Fibroblast of pulmonary artery (primary cell): ENCODE measurements at regions not wholly inside any gene's neighbourhood (a gene's known extent, or its start where the extent isn't known, plus 50 kb on each side); places are given as distances from the start of the nearest gene placed in this dataset.

Experiments used
- DNase-seq: peaks from one replicate; pipeline ENCODE4 v3.0.0-alpha.2; 2010; ENCODE audit warnings: low read depth
- H3K4me3 ChIP-seq: replicated peaks from 2 replicates; pipeline ENCODE4 v1.5.1; 2011; ENCODE audit warnings: low read depth, mild to moderate bottlenecking, control low read depth, low read length, moderate library complexity
- TF ChIP-seq, protein P1 (sequence below): IDR thresholded peaks from 2 replicates; pipeline ENCODE4 v1.5.1; 2011; ENCODE audit warnings: mild to moderate bottlenecking, control low read depth, low read length, inconsistent platforms; ENCODE audit errors: missing control alignments

DNA sequence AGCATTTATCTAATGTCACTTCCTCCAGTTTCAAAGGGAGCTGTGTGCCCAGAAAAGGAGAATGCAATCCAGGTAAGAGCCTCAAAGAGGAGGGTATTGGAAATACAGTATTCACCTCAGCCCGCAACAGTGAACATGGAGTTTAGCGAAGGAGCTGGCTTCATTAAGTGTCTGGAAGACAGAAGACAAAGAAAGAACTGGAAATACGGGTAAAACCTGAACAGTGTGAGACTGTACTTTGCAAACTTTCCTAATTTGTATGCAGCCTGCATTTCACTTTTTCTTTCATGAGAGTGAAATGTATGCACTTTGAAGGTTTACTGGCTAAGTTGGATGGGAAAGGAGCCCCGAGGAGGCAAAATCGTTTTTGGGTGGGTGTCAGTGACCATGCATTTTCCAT lies 478.4 kb downstream of the HS3ST3B1 start:
- no peak overlapping the region for H3K4me3 ChIP-seq
- DNase-seq: no peak
- TF ChIP-seq, protein P1, sequence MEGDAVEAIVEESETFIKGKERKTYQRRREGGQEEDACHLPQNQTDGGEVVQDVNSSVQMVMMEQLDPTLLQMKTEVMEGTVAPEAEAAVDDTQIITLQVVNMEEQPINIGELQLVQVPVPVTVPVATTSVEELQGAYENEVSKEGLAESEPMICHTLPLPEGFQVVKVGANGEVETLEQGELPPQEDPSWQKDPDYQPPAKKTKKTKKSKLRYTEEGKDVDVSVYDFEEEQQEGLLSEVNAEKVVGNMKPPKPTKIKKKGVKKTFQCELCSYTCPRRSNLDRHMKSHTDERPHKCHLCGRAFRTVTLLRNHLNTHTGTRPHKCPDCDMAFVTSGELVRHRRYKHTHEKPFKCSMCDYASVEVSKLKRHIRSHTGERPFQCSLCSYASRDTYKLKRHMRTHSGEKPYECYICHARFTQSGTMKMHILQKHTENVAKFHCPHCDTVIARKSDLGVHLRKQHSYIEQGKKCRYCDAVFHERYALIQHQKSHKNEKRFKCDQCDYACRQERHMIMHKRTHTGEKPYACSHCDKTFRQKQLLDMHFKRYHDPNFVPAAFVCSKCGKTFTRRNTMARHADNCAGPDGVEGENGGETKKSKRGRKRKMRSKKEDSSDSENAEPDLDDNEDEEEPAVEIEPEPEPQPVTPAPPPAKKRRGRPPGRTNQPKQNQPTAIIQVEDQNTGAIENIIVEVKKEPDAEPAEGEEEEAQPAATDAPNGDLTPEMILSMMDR: no peak

DNA sequence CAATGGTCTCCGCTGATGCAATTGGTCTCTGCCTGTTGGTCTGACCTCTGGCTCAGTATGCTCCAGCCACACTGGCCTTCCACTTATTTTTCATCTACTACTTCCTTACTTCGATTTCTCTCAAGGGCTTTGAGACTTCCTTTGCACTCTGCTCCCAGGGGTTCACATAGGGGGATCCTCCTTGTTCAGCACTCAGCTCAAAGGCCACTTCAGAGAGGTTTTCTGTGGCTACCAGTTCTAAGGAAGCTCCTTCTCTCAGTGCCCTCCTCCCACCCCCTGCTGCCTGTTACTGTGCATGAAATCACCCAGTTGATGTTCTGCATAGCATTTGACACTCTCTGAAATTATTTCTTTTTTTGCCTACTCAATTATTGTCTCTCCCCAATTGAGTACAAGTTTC lies 476.4 kb downstream of the HS3ST3B1 start:
- no peak for DNase-seq
- TF ChIP-seq, protein P1: no peak
- no peak overlapping the region for H3K4me3 ChIP-seq

DNA sequence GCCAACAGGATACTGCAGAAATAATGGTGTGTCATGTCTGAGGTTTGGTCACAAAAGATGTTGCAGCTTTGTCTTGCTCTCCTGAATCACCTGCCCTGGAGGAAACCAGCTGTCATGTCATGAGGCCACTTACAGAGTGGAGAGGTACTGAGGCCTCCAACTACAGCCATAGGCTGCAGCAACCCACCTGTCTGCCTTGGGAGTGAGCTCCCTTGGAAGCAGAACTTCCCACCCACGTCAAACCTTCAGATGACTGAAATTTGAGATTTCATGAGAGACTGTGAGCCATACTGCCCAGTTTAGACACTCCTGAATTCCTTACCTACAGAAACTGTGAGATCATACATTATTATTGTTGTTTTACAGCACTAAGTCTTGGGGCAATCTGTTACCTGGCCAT lies 475.9 kb downstream of the HS3ST3B1 start:
- TF ChIP-seq, protein P1: no peak
- no peak for DNase-seq
- H3K4me3 ChIP-seq: no peak overlapping the region

DNA sequence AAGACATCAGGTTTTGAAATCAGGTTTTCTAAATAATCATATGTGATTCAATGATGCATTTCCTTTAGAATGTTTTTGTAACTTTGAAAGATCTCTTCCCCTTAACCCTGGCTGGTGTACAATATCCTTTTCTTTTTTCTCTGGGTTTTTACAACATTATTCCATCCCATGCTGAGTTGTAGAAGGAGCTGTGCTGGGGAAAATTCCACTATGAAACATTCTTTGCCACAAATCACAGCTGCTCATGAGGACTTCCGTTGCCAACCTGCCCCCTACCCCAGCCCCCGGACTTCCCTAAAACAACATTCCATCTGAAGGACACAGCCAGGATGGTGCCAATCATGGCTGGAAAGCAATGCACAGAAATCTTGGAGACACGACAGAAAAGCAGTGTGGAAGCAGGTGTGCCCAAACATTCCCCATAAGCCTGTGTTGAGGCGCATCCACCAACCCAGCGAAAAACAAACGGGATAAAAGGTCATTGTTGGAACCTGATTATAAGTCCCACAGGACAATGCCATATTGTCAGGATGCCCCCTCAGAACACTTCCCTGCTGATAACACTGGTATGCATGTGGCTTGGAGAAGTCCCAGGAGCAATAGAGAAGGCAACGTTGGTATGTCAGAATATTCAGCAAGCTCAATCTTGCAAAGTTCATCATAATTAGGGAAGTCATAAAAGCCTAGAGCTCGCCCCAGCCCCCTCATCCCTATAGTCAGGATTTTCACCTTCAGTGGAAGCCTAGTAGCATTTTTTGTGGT lies 475.0 kb downstream of the HS3ST3B1 start:
- TF ChIP-seq, protein P1: no peak
- DNase-seq: peak; percentile 49
- no peak overlapping the region for H3K4me3 ChIP-seq

DNA sequence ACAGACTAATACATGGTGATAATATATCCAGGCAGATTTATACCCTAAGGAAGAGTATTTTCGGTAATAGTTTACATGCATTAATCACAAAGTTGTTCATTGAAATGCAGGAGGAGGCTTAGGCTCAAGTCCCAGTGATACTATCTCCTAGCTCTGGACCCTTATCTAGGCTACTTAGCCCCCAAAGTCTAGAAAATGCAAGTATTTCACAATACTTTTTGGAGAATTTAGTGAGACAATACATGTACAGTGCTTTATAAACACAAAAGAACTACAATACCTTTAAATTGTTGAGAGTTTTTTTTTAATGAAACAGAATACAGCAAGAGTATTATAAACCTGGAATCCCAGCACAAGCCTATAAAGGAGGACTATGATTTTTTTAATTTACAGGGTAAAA lies 473.9 kb downstream of the HS3ST3B1 start:
- DNase-seq: no peak
- TF ChIP-seq, protein P1: no peak
- no peak overlapping the region for H3K4me3 ChIP-seq

DNA sequence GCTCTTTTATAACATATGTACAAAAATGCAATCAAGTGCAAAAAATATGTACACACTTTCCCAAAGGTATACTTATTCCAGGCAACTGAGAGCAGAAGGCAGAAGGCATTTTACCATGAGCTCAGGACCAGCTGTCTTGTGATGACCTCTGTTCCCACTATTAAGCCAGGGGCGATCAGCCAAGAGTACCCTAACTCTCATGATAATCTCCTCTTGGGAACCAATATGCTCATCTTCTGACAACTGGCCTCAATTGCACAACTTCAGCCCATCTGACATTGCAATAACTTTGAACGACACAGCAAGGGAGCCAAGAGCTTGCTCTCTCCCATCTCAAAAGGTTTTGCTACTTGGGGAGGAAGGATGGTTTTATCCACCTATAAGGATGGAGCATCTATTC lies 471.9 kb downstream of the HS3ST3B1 start:
- TF ChIP-seq, protein P1: no peak
- no peak overlapping the region for H3K4me3 ChIP-seq
- no peak for DNase-seq

DNA sequence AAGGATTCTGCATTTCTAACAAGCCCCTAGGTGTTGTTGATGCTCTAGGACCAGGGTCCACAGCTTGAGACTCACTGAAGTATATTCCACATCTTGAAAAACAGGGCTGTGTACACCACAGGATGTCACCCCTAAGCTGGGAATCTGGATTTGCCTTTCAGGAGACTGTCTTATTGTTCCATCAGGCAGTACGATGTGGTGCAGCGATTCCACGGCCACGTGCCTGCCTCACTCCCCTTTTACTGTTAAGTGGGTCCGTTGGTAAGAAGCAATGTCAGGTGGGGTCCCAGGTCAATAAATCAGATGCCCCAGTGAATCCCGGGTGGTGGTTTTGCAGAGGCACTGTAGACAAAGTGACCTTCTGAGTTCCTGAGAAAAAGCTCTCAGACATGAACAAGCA lies 470.7 kb downstream of the HS3ST3B1 start:
- DNase-seq: no peak
- no peak overlapping the region for H3K4me3 ChIP-seq
- TF ChIP-seq, protein P1: no peak
